Stimulated activated CD4-positive, alpha-beta T cell treated with anti-CD3 and anti-CD28 coated beads, Interleukin-12 subunit alpha, Interleukin-12 subunit beta, amount 100 ng/mL, for 24 hours (primary cell): ENCODE measurements at regions not wholly inside any gene's neighbourhood (a gene's known extent, or its start where the extent isn't known, plus 50 kb on each side); places are given as distances from the start of the nearest gene placed in this dataset.

Experiments
- DNase-seq, 2 experiments: peaks; one replicate each; pipeline ENCODE4 v3.0.0-alpha.2; 2020; ENCODE audit warnings: low read depth in 2 of 2

DNA sequence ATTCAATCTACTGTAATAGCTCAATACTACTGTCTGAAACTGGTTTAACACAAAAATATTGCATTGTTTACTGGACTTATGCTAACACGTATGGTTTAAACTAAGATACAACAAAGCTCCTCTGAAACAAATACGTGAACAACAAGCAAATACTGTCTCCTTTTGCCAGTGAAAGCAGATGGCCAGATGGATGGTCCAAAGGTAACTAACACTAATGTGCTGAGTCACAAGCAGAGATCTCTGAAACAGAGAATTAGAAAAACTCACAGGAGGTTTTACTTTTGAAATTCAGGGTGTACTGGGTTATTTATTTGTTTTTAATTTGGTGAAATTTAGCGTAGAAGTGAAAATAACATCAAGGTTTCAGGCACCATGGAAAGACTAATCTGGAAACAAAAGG lies 124.3 kb upstream of the SOX4 start:
- DNase-seq, result no peak

DNA sequence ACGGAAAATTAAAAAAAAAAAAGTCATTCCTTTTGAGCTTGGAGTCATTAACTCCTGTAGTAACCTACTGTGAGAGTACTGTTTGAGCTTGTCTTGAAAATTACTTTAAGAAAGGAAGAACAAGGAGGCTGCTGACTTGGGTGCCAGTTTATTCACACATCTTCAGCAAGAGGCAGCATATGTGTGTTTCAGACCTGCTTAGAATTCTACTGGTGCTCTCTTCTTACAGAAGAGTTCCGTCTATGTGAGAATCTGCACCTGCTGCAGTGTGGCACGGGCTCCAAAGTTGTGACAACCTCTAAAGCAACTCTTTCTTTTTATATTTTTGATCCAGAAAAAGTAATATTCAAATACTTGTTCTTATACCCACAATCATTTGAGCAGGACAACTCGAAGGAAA lies 117.4 kb upstream of the SOX4 start:
- no peak for DNase-seq

GRCh38 chr6:21478411-21478810 lies 115.1 kb upstream of the SOX4 start:
- DNase-seq, result no peak

- DNase-seq, result no peak
These were observed 114.5 kb upstream of the SOX4 start for GRCh38 chr6:21478883-21479539.

- no peak for DNase-seq
These were observed 107.4 kb upstream of the SOX4 start for GRCh38 chr6:21486115-21486514.

GRCh38 chr6:21489826-21490225 lies 103.7 kb upstream of the SOX4 start:
- DNase-seq, result no peak

- no peak for DNase-seq
These were observed 101.6 kb upstream of the SOX4 start for GRCh38 chr6:21491955-21492354.

GRCh38 chr6:21494505-21494904 lies 99.0 kb upstream of the SOX4 start:
- no peak for DNase-seq

GRCh38 chr6:21496196-21496595 lies 97.4 kb upstream of the SOX4 start:
- no peak for DNase-seq

GRCh38 chr6:21496706-21497105 lies 96.8 kb upstream of the SOX4 start:
- DNase-seq, result no peak

- no peak for DNase-seq
These were observed 93.1 kb upstream of the SOX4 start for GRCh38 chr6:21500314-21501020.

DNA sequence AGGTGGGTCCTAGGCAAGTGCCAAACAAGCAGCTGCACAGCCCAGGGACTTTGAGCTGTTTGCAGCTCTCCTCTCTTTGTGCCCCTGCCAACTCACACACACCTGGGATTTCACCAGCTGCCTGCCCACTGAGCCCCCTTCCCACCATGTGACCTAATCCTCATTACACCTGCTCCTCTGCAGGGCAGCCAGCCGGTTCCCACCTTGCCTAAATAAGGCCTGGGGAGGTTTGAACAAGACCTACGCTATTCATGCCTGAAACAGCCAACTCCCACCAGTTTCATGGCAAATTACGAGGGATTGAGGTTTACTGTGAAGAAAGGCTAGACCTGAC lies 92.6 kb upstream of the SOX4 start:
- DNase-seq, result no peak

GRCh38 chr6:21501815-21502214 lies 91.7 kb upstream of the SOX4 start:
- no peak for DNase-seq

- no peak for DNase-seq
These were observed 90.9 kb upstream of the SOX4 start for GRCh38 chr6:21502682-21503081.

GRCh38 chr6:21504790-21505189 lies 88.8 kb upstream of the SOX4 start:
- no peak for DNase-seq

DNA sequence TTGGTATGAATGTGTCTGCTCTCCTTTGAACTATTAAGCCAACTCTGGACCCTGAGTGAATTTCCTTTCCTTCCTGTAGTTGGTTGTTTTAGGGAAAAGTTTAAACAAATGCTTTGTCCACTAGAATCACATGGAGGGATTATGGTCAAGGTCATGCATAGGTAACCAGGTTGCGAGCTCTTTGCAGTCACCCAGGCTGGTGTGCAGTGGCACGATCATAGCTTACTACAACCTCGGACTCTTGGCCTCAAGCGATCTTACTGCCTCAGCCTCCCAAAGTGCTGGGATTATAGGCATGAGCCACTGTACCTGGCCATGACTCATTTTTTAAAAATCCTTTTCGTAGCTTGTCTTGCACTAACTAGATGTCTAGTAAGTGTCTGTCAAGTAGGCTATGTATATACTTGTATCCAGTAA lies 88.0 kb upstream of the SOX4 start:
- DNase-seq, result no peak

GRCh38 chr6:21506126-21506525 lies 87.4 kb upstream of the SOX4 start:
- no peak for DNase-seq

DNA sequence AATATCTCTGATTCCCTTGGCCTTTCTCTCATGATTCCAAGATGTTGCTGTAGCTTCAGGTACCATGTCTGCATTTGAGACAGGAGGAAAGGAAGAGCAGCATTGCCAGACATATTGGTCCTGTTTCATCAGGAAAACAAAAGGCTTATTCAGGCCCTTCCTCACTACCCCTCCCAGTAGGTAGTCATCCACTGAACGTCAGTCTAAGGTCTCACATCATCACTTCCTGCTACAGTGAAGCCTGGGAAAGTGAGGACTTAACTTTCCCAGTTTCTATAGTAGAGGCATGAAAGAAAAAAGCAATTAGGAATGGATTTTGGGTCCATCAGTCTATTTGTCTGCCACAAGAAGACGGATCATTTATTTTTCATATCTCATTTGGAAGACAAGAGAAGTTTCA lies 85.7 kb upstream of the SOX4 start:
- no peak for DNase-seq

DNA sequence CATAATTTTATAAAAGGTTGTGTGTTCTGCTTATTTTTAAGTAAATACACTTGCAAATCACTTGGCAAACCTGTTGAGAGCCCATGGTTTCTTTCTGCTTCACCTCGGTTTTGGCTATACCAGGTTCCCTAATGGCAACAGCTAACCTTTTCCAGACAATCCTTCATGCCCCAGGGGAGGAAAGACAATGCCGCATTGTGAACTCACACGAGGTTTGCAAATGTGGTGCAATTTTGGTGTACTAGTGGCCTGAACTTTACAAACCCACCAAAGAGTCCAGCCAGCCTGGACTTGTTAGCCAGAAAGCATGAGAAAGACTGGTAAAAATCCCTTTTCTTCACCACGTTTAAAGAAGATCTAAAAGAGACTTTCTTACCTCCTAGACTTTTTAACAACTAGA lies 84.8 kb upstream of the SOX4 start:
- DNase-seq, result no peak

GRCh38 chr6:21511891-21512550 lies 81.5 kb upstream of the SOX4 start:
- DNase-seq, result no peak

DNA sequence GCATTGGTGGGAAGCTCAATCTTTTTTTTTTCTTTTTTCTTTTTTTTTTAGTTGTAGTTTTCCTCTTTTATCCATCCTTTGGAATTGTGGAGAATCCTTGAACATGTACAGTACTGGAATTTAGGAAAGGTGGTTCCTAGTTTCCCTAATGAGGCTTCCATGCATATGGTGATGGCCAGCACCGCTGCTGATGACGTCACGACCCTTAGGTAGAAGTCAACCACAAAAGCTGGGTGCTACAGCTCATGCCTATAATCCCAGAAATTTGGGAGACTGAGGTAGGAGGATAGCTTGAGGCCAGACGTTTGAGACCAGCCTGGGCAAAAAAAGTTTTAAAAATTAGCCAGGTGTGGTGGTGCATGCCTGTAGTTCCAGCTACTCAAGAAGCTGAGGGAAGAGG lies 79.3 kb upstream of the SOX4 start:
- no peak for DNase-seq

GRCh38 chr6:21518317-21518716 lies 75.2 kb upstream of the SOX4 start:
- no peak for DNase-seq

- DNase-seq, result no peak
These were observed 73.9 kb upstream of the SOX4 start for GRCh38 chr6:21519642-21520041.
